Stimulated activated CD4-positive, alpha-beta T cell treated with anti-CD3 and anti-CD28 coated beads, Interleukin-12 subunit alpha, Interleukin-12 subunit beta, amount 100 ng/mL, for 24 hours (primary cell): ENCODE measurements at regions not wholly inside any gene's neighbourhood (a gene's known extent, or its start where the extent isn't known, plus 50 kb on each side); places are given as distances from the start of the nearest gene placed in this dataset.

Experiments used
- DNase-seq, 2 experiments: peaks; one replicate each; pipeline ENCODE4 v3.0.0-alpha.2; 2020; ENCODE audit warnings: low read depth in 2 of 2

GRCh38 chr5:74155501-74155900 is 485.0 kb downstream of the ENC1 start:
- no peak for DNase-seq

GRCh38 chr5:74154526-74154925 is 486.0 kb downstream of the ENC1 start:
- no peak for DNase-seq

- no peak for DNase-seq
Measured at GRCh38 chr5:74153255-74153790, 487.2 kb downstream of the ENC1 start.

GRCh38 chr5:74152625-74153254 is 487.8 kb downstream of the ENC1 start:
- no peak for DNase-seq

GRCh38 chr5:74152136-74152535 is 488.4 kb downstream of the ENC1 start:
- DNase-seq = no peak

GRCh38 chr5:74149395-74149794 is 491.1 kb downstream of the ENC1 start:
- no peak for DNase-seq

GRCh38 chr5:74148321-74148720 is 492.2 kb downstream of the ENC1 start:
- no peak for DNase-seq

GRCh38 chr5:74146796-74147195 is 493.7 kb downstream of the ENC1 start:
- no peak for DNase-seq

GRCh38 chr5:74145951-74146350 is 494.6 kb downstream of the ENC1 start:
- no peak for DNase-seq

GRCh38 chr5:74143721-74144330 is 496.7 kb downstream of the ENC1 start:
- no peak for DNase-seq

- no peak for DNase-seq
Measured at GRCh38 chr5:74143151-74143550, 497.4 kb downstream of the ENC1 start.

- DNase-seq = no peak
Measured at GRCh38 chr5:74141053-74141452, 499.5 kb downstream of the ENC1 start.

- no peak for DNase-seq
Measured at GRCh38 chr5:74140409-74140808, 500.1 kb downstream of the ENC1 start.

- no peak for DNase-seq
Measured at GRCh38 chr5:74139589-74139988, 500.9 kb downstream of the ENC1 start.

GRCh38 chr5:74138721-74139120 is 501.8 kb downstream of the ENC1 start:
- no peak for DNase-seq

GRCh38 chr5:74136276-74136825 is 504.2 kb downstream of the ENC1 start:
- DNase-seq = no peak

- no peak for DNase-seq
Measured at GRCh38 chr5:74135033-74135432, 505.5 kb downstream of the ENC1 start.

- no peak for DNase-seq
Measured at GRCh38 chr5:74132485-74132884, 506.5 kb downstream of the ARHGEF28 start.

GRCh38 chr5:74131250-74131649 is 505.3 kb downstream of the ARHGEF28 start:
- DNase-seq = no peak

GRCh38 chr5:74130155-74130897 is 504.3 kb downstream of the ARHGEF28 start:
- no peak for DNase-seq

GRCh38 chr5:74127381-74128320 is 501.7 kb downstream of the ARHGEF28 start:
- no peak for DNase-seq
